Lower lobe of right lung (tissue), 2 donors: ENCODE measurements at regions not wholly inside any gene's neighbourhood (a gene's known extent, or its start where the extent isn't known, plus 50 kb on each side); places are given as distances from the start of the nearest gene placed in this dataset.
A peak's percentile ranks its signal among the peaks of the same experiment; 100 is the strongest.

Experiments used
- ATAC-seq, 2 donors: fragments of 200-7000 bp; cut with Tn5 transposase; one replicate each; pipeline ENCODE4 v1.9.1; 2020 to 2022; ENCODE audit warnings: mild to moderate bottlenecking in 2 of 2, moderate library complexity in 2 of 2
- DNase-seq: peaks from one replicate; pipeline ENCODE4 v3.0.0-alpha.2; 2020
- H3K27ac ChIP-seq: fragments of 200-600 bp; one replicate; pipeline ENCODE4 v1.8.0; 2022
- H3K27me3 ChIP-seq: fragments of 200-600 bp; one replicate; pipeline ENCODE4 v1.8.0; 2022; ENCODE audit warnings: low read depth
- H3K36me3 ChIP-seq: fragments of 200-600 bp; one replicate; pipeline ENCODE4 v1.8.0; 2022; ENCODE audit warnings: mild to moderate bottlenecking
- H3K4me1 ChIP-seq: fragments of 200-600 bp; one replicate; pipeline ENCODE4 v1.8.0; 2022
- H3K4me3 ChIP-seq: fragments of 200-600 bp; one replicate; pipeline ENCODE4 v1.8.0; 2022; ENCODE audit warnings: mild to moderate bottlenecking
- H3K9me3 ChIP-seq: fragments of 200-600 bp; one replicate; pipeline ENCODE4 v1.8.0; 2022
- intact Hi-C: fragments of 100-400 bp; cut with DNase I; formaldehyde crosslinking; loops from one replicate; pipeline ENCODE4 v1.11.0; 2022
- TF ChIP-seq, protein P1 (sequence below): fragments of 200-600 bp; IDR thresholded peaks from one replicate; pipeline ENCODE4 v1.8.0; 2022; ENCODE audit warnings: antibody characterized with exemption, mild to moderate bottlenecking
- donor health status: DM: no; HTN: yes; CAD: no; lungs with severe emphysema.

DNA sequence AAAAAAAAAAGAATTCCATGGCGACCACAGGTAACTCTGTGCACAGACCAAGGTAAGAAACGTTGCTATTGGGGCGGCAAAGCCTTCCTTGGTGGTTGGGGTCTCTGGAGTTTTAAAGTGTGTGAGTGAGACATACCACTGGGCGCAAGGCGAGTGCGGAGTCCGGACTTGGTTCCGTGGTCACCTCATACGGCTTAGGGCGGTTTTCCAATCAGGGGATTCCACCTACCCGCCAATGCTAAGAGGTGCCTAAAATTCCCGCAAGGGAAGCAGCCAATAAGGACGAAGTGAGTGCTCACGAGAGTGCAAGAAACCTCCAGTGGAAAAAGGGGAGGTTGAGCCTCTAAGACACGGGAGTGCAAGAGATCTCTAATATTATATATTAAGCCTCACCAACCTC, 68.6 kb upstream of the PRSS16 start:
- no peak for ATAC-seq
- intact Hi-C loops: no loop called here
- DNase-seq: no peak
- H3K4me1 ChIP-seq: no peaks in the 10 kb centered on the region
- no peaks in the 10 kb centered on the region for H3K9me3 ChIP-seq
- peak overlapping the region; percentile 73 for H3K4me3 ChIP-seq
- no peaks in the 10 kb centered on the region for H3K36me3 ChIP-seq
- H3K27me3 ChIP-seq: no peaks in the 10 kb centered on the region
- no peak overlapping the region for H3K27ac ChIP-seq
- TF ChIP-seq, protein P1, sequence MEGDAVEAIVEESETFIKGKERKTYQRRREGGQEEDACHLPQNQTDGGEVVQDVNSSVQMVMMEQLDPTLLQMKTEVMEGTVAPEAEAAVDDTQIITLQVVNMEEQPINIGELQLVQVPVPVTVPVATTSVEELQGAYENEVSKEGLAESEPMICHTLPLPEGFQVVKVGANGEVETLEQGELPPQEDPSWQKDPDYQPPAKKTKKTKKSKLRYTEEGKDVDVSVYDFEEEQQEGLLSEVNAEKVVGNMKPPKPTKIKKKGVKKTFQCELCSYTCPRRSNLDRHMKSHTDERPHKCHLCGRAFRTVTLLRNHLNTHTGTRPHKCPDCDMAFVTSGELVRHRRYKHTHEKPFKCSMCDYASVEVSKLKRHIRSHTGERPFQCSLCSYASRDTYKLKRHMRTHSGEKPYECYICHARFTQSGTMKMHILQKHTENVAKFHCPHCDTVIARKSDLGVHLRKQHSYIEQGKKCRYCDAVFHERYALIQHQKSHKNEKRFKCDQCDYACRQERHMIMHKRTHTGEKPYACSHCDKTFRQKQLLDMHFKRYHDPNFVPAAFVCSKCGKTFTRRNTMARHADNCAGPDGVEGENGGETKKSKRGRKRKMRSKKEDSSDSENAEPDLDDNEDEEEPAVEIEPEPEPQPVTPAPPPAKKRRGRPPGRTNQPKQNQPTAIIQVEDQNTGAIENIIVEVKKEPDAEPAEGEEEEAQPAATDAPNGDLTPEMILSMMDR: no peak

DNA sequence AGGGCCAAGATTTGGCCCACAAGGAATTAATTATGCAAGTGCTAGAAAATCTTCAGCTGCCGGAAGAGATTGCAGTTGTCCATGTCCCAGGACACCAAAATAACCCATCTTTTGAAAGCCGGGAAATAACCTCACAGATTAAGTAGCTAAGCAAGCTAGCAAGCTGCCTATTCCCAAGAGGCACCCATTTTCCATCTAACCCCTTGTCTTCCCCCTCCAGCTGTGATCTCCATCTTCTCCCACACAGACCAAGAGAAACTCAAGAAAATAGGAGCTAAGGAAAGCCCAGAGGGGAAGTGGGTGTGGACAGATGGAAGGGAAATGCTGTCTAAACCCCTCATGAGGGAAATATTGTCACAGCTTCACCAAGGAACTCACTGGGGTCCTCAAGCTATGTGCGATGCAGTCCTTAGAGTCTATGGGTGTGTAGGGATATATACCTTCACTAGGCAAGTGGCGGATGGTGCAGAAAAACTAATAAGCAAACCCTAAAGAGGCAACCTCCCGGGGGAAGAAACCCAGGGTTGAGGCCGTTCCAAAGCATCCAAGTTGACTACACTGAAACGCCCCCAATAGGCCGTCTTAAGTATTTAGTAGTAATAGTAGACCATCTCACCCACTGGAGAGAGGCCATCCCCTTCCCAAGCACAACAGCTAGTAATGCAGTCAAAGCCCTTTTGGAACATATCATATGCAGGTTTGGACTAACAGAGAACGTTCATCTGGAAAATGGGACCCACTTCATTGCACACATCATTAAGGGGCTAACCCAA, 64.3 kb upstream of the PRSS16 start:
- Histone ChIP-seq H3K36me3 (no peaks in the 10 kb centered on the region), H3K4me1 (no peaks in the 10 kb centered on the region), H3K4me3 (no peak overlapping the region), H3K27ac (no peak overlapping the region), H3K27me3 (no peaks in the 10 kb centered on the region), H3K9me3 (no peaks in the 10 kb centered on the region)
- TF ChIP-seq, protein P1: no peak
- ATAC-seq: no peak
- DNase-seq: no peak
- intact Hi-C loops: no loop called here

DNA sequence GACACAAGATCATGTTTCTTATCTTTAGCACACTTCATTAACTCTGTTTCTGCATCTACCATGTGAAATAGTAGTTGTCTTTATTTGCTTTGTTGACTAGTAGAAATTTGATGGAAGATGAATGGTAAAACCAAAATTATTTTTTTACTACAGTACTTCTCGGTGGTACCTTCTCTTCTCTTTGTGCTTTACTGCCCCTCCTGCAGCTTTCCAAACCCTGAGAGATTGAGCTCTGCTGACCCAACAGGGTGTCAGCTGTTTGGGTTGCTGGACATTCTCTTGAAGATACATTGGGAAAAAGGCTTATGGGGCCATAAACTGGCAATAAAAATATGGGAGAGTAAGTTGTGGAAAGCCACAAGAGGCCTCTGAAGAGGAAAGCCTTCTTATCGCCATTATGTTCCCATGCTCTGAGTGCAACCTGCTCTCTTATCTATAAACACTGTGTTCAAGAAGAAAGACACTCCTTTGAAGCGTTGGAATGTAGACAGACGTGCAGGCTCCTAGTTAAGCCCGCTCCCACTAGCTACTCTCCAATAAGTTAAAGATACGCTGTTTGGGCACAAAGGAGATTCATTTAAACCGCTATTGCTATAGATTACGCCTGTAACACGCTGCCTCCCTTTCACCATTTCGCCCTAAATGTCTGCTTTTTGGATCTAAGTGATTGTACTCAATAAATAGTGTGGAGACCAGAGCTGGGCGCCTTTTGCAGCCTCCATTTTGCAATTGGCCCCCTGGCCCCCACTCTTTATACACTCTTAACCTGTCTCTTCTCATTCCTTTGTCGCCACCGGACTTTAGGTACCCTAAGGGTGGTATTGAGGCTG, 60.1 kb upstream of the PRSS16 start:
- TF ChIP-seq, protein P1: no peak
- intact Hi-C loops: no loop called here
- H3K36me3 ChIP-seq: no peaks in the 10 kb centered on the region
- H3K27me3 ChIP-seq: no peaks in the 10 kb centered on the region
- peak overlapping the region; percentile 78 for H3K27ac ChIP-seq
- no peaks in the 10 kb centered on the region for H3K9me3 ChIP-seq
- peak overlapping the region; percentile 62 for H3K4me3 ChIP-seq
- no peaks in the 10 kb centered on the region for H3K4me1 ChIP-seq
- peak; percentile 61 to 77 for ATAC-seq
- no peak for DNase-seq

DNA sequence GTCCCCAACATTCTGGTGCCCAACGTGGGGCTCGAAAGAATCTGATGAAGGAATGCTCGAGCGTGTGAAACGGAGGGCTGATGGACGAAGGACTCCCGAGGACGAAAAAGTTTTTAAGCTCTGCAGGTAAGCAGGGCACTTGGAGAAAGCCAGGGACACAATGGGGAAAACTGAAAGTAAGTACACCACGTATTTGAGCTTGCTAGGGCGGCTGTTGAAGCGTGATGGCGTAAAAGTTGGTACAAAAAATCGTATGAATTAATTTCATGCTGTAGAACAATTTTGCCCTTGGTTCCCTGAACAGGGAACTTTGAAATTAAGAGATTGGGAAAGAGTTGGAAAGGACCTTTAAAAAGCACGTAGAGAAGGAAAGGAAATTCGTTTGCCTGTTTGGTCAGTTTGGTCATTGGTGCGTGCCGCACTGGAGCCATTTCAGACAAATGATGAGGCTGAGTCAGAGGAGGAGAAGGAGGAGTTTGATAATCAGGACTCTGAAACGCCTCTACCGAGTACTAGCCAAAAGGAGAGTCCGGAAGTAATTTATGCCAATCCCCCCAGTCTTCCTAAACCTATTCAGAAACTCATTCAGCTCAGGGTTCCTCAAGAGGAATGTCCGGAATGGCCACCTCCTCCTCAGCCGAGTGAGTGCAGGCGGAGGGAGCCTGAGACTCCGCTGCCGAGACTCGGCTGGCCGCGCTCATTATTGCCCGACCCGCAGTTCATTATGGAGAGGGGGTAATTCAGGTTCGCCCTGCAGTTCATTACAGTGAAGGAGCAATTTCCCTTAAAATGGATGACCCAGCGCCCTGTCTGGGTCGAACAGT, 59.2 kb upstream of the PRSS16 start:
- H3K4me3 ChIP-seq: peak overlapping the region; percentile 62
- DNase-seq: peak; percentile 59
- H3K4me1 ChIP-seq: no peaks in the 10 kb centered on the region
- peak; percentile 93 to 97 for ATAC-seq
- no peaks in the 10 kb centered on the region for H3K27me3 ChIP-seq
- H3K36me3 ChIP-seq: no peaks in the 10 kb centered on the region
- H3K27ac ChIP-seq: peak overlapping the region; percentile 78
- H3K9me3 ChIP-seq: no peaks in the 10 kb centered on the region
- TF ChIP-seq, protein P1: no peak
- intact Hi-C loops: no loop called here

DNA sequence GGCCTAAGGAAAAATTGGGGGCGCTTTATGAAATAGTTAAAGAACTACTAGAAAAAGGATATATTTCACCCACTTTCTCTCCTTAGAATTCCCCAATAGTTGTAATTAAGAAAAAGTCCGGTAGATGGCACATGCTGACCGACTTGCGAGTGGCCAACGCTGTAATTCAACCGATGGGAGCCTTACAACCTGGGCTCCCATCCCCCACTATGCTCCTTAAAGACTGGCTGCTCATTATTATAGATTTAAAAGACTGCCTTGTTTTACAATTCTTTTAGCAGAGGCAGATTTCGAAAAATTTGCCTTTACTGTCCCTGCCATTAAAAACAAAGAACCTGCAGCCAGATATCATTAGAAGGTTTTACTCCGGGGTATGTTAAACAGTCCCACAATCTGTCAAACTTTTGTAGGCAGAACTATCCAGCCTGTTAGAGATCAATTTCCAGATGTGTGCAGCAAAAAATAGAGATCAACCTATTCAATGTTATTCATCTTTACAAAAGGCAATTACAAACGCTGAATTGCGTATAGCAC, 58.5 kb upstream of the PRSS16 start:
- Histone ChIP-seq H3K4me3 (peak overlapping the region; percentile 62), H3K36me3 (no peaks in the 10 kb centered on the region), H3K4me1 (no peaks in the 10 kb centered on the region), H3K9me3 (no peaks in the 10 kb centered on the region), H3K27ac (peak overlapping the region; percentile 78), H3K27me3 (no peaks in the 10 kb centered on the region)
- DNase-seq (peak; percentile 60), ATAC-seq (peak; percentile 93 to 95)
- intact Hi-C loops: no loop called here
- TF ChIP-seq, protein P1: peak; percentile 71
